HG02970 (cell line): ENCODE measurements at regions not wholly inside any gene's neighbourhood (a gene's known extent, or its start where the extent isn't known, plus 50 kb on each side); places are given as distances from the start of the nearest gene placed in this dataset.

ENCODE experiments used
- ATAC-seq: cut with Tn5 transposase; IDR thresholded peaks from one replicate; pipeline ENCODE4 v1.9.1; 2021; ENCODE audit warnings: mild to moderate bottlenecking, moderate library complexity, moderate number of reproducible peaks; ENCODE audit not compliant: unreplicated experiment, low FRiP score

GRCh38 chr4:20443015-20443805, 191.5 kb downstream of the SLIT2 start:
- no peak for ATAC-seq

GRCh38 chr4:20444599-20445337, 193.1 kb downstream of the SLIT2 start:
- no peak for ATAC-seq

- ATAC-seq, result no peak
Observed at GRCh38 chr4:20445933-20446723, 194.4 kb downstream of the SLIT2 start.

GRCh38 chr4:20447103-20447502, 195.4 kb downstream of the SLIT2 start:
- ATAC-seq, result no peak

GRCh38 chr4:20451986-20452385, 200.3 kb downstream of the SLIT2 start:
- ATAC-seq, result no peak

GRCh38 chr4:20454515-20454914, 202.8 kb downstream of the SLIT2 start:
- no peak for ATAC-seq

- no peak for ATAC-seq
Observed at GRCh38 chr4:20456407-20456806, 204.7 kb downstream of the SLIT2 start.

GRCh38 chr4:20462426-20463175, 210.9 kb downstream of the SLIT2 start:
- no peak for ATAC-seq

- no peak for ATAC-seq
Observed at GRCh38 chr4:20463176-20463430, 211.4 kb downstream of the SLIT2 start.

- ATAC-seq, result no peak
Observed at GRCh38 chr4:20464381-20464780, 212.7 kb downstream of the SLIT2 start.

- ATAC-seq, result no peak
Observed at GRCh38 chr4:20474119-20474518, 222.4 kb downstream of the SLIT2 start.

- no peak for ATAC-seq
Observed at GRCh38 chr4:20478412-20478811, 221.8 kb upstream of the PACRGL start.

- ATAC-seq, result no peak
Observed at GRCh38 chr4:20480165-20480947, 219.9 kb upstream of the PACRGL start.

GRCh38 chr4:20483416-20483815, 216.8 kb upstream of the PACRGL start:
- no peak for ATAC-seq

GRCh38 chr4:20486433-20486832, 213.8 kb upstream of the PACRGL start:
- ATAC-seq, result no peak

- ATAC-seq, result no peak
Observed at GRCh38 chr4:20487446-20487845, 212.8 kb upstream of the PACRGL start.

- ATAC-seq, result no peak
Observed at GRCh38 chr4:20487852-20488251, 212.4 kb upstream of the PACRGL start.

- ATAC-seq, result no peak
Observed at GRCh38 chr4:20490734-20491133, 209.5 kb upstream of the PACRGL start.

GRCh38 chr4:20493761-20494353, 206.4 kb upstream of the PACRGL start:
- ATAC-seq, result no peak

- no peak for ATAC-seq
Observed at GRCh38 chr4:20496068-20496467, 204.2 kb upstream of the PACRGL start.
